ENCODE measurements at regions not wholly inside any gene's neighbourhood (a gene's known extent, or its start where the extent isn't known, plus 50 kb on each side); places are given as distances from the start of the nearest gene placed in this dataset.

DNA sequence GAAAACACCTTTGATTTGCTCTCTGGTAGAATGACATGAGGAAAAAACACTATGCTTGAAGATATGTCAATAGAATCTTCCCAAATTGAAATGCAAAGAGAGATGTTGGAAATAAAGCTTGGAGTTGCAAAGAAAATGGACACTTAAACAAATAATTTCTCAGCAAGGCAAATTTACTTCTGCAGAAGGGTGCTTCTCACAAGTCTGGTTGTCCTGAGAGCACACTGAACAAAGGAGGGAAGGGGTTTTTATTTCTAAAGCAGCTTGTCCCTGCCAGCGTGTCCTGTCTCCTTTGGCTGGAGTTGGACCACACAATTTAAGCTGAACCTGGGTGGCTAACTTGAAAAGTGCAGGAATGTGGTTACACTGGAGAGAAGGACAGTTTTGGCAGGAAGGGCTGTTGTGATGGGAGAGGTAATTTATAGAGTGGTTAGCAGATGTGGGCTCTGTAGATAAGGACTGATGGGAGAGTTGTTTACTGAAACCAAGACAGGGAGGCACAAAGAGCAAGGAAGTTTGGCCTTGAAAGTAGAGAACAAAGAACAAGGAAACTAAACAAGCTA is 454.6 kb upstream of the EYS start:
- H3K4me3 ChIP-seq (ENCODE audit: low read depth, low read length): no peak overlapping the region
- H3K27me3 ChIP-seq (ENCODE audit: control insufficient read depth, insufficient read depth, low read length): no peaks in the 10 kb centered on the region
- DNase-seq (ENCODE audit: low read depth) (no peak), FAIRE-seq (no peak)
- TF ChIP-seq, protein P1, sequence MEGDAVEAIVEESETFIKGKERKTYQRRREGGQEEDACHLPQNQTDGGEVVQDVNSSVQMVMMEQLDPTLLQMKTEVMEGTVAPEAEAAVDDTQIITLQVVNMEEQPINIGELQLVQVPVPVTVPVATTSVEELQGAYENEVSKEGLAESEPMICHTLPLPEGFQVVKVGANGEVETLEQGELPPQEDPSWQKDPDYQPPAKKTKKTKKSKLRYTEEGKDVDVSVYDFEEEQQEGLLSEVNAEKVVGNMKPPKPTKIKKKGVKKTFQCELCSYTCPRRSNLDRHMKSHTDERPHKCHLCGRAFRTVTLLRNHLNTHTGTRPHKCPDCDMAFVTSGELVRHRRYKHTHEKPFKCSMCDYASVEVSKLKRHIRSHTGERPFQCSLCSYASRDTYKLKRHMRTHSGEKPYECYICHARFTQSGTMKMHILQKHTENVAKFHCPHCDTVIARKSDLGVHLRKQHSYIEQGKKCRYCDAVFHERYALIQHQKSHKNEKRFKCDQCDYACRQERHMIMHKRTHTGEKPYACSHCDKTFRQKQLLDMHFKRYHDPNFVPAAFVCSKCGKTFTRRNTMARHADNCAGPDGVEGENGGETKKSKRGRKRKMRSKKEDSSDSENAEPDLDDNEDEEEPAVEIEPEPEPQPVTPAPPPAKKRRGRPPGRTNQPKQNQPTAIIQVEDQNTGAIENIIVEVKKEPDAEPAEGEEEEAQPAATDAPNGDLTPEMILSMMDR (IDR thresholded peaks at IDR 0.05; ENCODE audit: insufficient read depth, low read length, severe bottlenecking): no peak
- no peaks in the 10 kb centered on the region for H3K36me3 ChIP-seq (ENCODE audit: control insufficient read depth, insufficient read depth, low read length)

DNA sequence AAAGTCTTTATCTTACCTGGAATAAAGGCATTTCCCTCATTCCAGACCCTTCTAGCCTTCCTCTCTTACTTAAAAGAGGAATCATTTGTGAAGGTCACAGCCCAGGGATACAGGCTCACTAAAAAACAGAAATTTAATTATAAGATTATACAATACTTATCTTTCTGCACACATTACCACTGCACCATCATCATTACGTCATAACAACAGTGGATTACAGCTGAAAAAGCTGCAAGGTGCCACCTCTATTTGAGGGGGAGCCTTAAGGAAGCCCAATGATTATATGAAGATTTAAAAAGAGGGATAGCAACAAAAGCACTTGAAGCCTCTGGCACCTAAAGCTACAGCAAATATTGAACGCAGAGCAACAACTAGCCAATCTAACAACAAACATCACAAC is 452.9 kb upstream of the EYS start:
- DNase-seq (ENCODE audit: low read depth) (no peak), FAIRE-seq (no peak)
- Histone ChIP-seq H3K36me3 (ENCODE audit: control insufficient read depth, insufficient read depth, low read length) (no peaks in the 10 kb centered on the region), H3K4me3 (ENCODE audit: low read depth, low read length) (no peak overlapping the region), H3K27me3 (ENCODE audit: control insufficient read depth, insufficient read depth, low read length) (no peaks in the 10 kb centered on the region)
- TF ChIP-seq, protein P1 (IDR thresholded peaks at IDR 0.05; ENCODE audit: insufficient read depth, low read length, severe bottlenecking): no peak

DNA sequence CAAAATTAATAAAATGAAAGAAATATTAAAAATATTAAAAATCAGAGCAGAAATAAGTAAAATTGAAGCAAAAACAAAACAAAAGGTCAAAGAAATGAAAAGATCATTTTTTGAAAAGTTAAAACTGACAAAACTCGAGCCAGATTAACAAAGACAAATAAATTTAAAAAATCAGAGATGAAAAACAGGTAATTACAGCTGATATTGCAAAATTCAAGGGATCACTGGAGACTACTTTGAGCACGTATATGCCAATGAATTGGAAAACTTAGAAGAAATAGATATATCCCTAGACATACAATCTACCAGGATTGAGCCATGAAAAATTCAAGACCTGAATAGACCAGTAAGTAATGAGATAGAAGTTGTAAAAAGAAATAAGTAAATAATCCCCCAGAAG is 446.2 kb upstream of the EYS start:
- FAIRE-seq (no peak), DNase-seq (ENCODE audit: low read depth) (no peak)
- no peak overlapping the region for H3K4me3 ChIP-seq (ENCODE audit: low read depth, low read length)
- no peaks in the 10 kb centered on the region for H3K27me3 ChIP-seq (ENCODE audit: control insufficient read depth, insufficient read depth, low read length)
- no peaks in the 10 kb centered on the region for H3K36me3 ChIP-seq (ENCODE audit: control insufficient read depth, insufficient read depth, low read length)
- TF ChIP-seq, protein P1 (IDR thresholded peaks at IDR 0.05; ENCODE audit: insufficient read depth, low read length, severe bottlenecking): no peak

DNA sequence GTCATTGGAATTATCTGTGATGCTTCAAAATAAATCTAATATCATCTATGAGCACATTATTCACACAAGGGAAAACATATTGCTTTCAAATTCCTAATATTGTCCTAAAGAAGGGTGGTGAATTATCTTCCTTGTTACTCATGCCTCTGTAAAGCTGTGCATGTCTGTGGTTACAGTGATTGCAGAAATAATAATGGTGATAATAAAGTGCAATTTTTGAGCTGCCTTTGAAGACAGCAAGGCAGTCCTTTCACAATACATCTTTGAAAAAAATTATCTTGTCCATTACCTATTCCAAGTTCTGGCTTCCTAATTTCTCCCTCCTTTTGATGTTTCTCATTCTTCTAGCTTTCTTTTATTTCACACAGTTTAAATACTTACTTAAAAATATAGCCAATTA is 442.1 kb upstream of the EYS start:
- TF ChIP-seq, protein P1 (IDR thresholded peaks at IDR 0.05; ENCODE audit: insufficient read depth, low read length, severe bottlenecking): no peak
- no peak overlapping the region for H3K4me3 ChIP-seq (ENCODE audit: low read depth, low read length)
- DNase-seq (ENCODE audit: low read depth) (no peak), FAIRE-seq (no peak)
- no peaks in the 10 kb centered on the region for H3K27me3 ChIP-seq (ENCODE audit: control insufficient read depth, insufficient read depth, low read length)
- no peaks in the 10 kb centered on the region for H3K36me3 ChIP-seq (ENCODE audit: control insufficient read depth, insufficient read depth, low read length)

DNA sequence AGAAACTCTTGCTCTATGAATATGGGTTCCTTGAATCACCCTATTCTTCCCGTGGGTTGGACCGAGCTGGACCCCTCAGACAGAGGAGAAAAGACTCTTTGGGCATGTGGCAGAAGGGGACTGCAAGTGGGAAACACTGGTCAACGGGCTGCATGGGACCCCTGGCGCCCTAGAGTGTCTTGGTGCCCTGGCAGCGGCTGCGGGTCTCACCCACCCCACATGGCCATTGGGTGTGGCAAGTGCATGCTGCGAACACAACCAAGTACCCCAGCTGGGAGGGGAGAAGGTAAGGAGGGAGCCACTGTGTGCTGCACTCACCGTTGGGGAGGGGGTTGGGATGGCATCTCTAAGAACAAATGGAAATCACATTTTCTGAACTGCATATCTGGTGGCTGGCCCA is 438.8 kb upstream of the EYS start:
- FAIRE-seq (no peak), DNase-seq (ENCODE audit: low read depth) (no peak)
- TF ChIP-seq, protein P1 (IDR thresholded peaks at IDR 0.05; ENCODE audit: insufficient read depth, low read length, severe bottlenecking): no peak

DNA sequence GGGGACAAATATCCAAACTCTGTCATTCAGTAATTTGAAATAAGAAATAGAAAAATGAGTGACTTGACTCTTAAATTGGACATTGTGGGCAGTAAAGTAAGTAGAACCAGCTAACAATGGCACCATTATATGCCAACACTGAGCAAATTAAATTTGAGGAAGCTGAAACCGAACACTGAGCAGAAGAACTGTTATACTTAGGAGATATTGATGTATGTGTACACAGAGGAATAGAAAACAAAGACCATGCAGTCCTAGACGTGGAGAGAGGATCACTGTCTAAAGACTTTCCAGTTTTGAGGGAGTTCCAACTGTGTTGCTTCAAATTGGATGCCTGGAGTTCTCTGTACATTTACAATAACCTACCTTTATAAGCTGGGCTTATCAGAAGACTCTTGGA is 427.0 kb upstream of the EYS start:
- no peak for DNase-seq (ENCODE audit: low read depth)
- TF ChIP-seq, protein P1 (IDR thresholded peaks at IDR 0.05; ENCODE audit: insufficient read depth, low read length, severe bottlenecking): no peak
- no peaks in the 10 kb centered on the region for H3K36me3 ChIP-seq (ENCODE audit: control insufficient read depth, insufficient read depth, low read length)
- FAIRE-seq: no peak
- no peak overlapping the region for H3K4me3 ChIP-seq (ENCODE audit: low read depth, low read length)
- H3K27me3 ChIP-seq (ENCODE audit: control insufficient read depth, insufficient read depth, low read length): no peaks in the 10 kb centered on the region

More for the DNA sequence above, 438.8 kb upstream of the EYS start:
- Histone ChIP-seq H3K27me3 (ENCODE audit: control insufficient read depth, insufficient read depth, low read length) (no peaks in the 10 kb centered on the region), H3K4me3 (ENCODE audit: low read depth, low read length) (no peak overlapping the region), H3K36me3 (ENCODE audit: control insufficient read depth, insufficient read depth, low read length) (no peaks in the 10 kb centered on the region)

Data from bronchial epithelial cell (primary cell).